Heart left ventricle (tissue), 13 donors: ENCODE measurements at regions not wholly inside any gene's neighbourhood (a gene's known extent, or its start where the extent isn't known, plus 50 kb on each side); places are given as distances from the start of the nearest gene placed in this dataset.

Experiments
- CTCF ChIP-seq, 12 donors: fragments of 200-600 bp; sonication (generic) in 4 of 12; IDR thresholded peaks; one replicate each; pipeline versions ENCODE4 v1.5.0 to v1.8.0; 2018 to 2022; ENCODE audit warnings: antibody characterized with exemption in 12 of 12, mild to moderate bottlenecking in 5 of 12
- POLR2A ChIP-seq, 2 donors: fragments of 450-650 bp; IDR thresholded peaks; one replicate each; pipeline ENCODE4 v1.6.1; 2017; ENCODE audit warnings: antibody characterized with exemption in 2 of 2, mild to moderate bottlenecking in 2 of 2, moderate library complexity in 2 of 2
- donor health status: ischemic (EF 13 %, LVEDD 7.1; RV severe dilation, severe dysfunction).
- donor health status: DM: no; HTN: yes; CAD: no.
- donor health status: DM: no; HTN: no; CAD: no.
- donor health status: ischemic (EF 25% LVEDD 6.9; RV normal size, moderate dysfunction).
- donor health status: ischemic (EF 25% LVEDD 5.7; RV mildly dilated, moderate dysfunction).
- donor health status: ischemic (EF 35%, LVEDD 5.7; RV mildly dilated, moderate dysfunction).
- donor health status: nonischemic (EF 11% LVEDD 7.7; RV severe dilation, severe dysfunction).
- donor health status: DM: yes; HTN: yes; CAD: no.
- donor health status: PGD.
- donor health status: ischemic (EF 29% LVEDD 5.4; RV normal size, mild dysfunction).
- donor health status: nonischemic (EF 23%, LVEDD 6.1; RV moderate dilation, normal function).

GRCh38 chr10:10925667-10926066 lies 92.0 kb upstream of the CELF2 start:
- TF ChIP-seq POLR2A (IDR thresholded peaks at IDR 0.05) (no peak), CTCF (IDR thresholded peaks at IDR 0.05) (no peak)
